Trophoblast cell (in vitro differentiated cells and primary cell): ENCODE measurements at regions not wholly inside any gene's neighbourhood (a gene's known extent, or its start where the extent isn't known, plus 50 kb on each side); places are given as distances from the start of the nearest gene placed in this dataset.

Experiments
- DNase-seq, 2 donors: peaks; one replicate each; pipeline ENCODE4 v3.0.0-alpha.2; 2016
- H2AFZ ChIP-seq: 2 replicates; pipeline ENCODE4 v1.6.1; 2013; ENCODE audit warnings: low read length, moderate library complexity, mild to moderate bottlenecking; ENCODE audit not compliant: insufficient read depth, poor library complexity
- H2AK5ac ChIP-seq: 2 replicates; pipeline ENCODE4 v1.6.1; 2013; ENCODE audit warnings: mild to moderate bottlenecking, low read length
- H2BK120ac ChIP-seq: 2 replicates; pipeline ENCODE4 v1.6.1; 2013; ENCODE audit warnings: low read length, mild to moderate bottlenecking, moderate library complexity; ENCODE audit not compliant: insufficient read depth, poor library complexity
- H2BK12ac ChIP-seq: 2 replicates; pipeline ENCODE4 v1.6.1; 2013; ENCODE audit warnings: mild to moderate bottlenecking, low read length, moderate library complexity
- H2BK5ac ChIP-seq: 2 replicates; pipeline ENCODE4 v1.6.1; 2013; ENCODE audit warnings: low read length, low read depth, moderate library complexity, mild to moderate bottlenecking; ENCODE audit not compliant: poor library complexity
- H3K14ac ChIP-seq: 2 replicates; pipeline ENCODE4 v1.6.1; 2013; ENCODE audit warnings: mild to moderate bottlenecking, low read length
- H3K18ac ChIP-seq: 2 replicates; pipeline ENCODE4 v1.6.1; 2013; ENCODE audit warnings: mild to moderate bottlenecking, low read length
- H3K23ac ChIP-seq: 2 replicates; pipeline ENCODE4 v1.6.1; 2013; ENCODE audit warnings: low read length
- H3K27ac ChIP-seq: 2 replicates; pipeline ENCODE4 v1.5.1; 2013; ENCODE audit warnings: low read depth, mild to moderate bottlenecking, inconsistent platforms, low read length, moderate library complexity
- H3K27me3 ChIP-seq: 2 replicates; pipeline ENCODE4 v1.6.1; 2013; ENCODE audit warnings: inconsistent platforms, mild to moderate bottlenecking, low read length, moderate library complexity; ENCODE audit not compliant: insufficient read depth
- H3K36me3 ChIP-seq, 2 experiments: 1 replicate in 1 of 2; 2 replicates in 1 of 2; pipeline ENCODE4 v1.6.1; 2013; ENCODE audit warnings: low read length in 2 of 2, mild to moderate bottlenecking in 2 of 2, moderate library complexity in 1 of 2; ENCODE audit not compliant: insufficient read depth in 2 of 2, control insufficient read depth in 1 of 2
- H3K4ac ChIP-seq: 2 replicates; pipeline ENCODE4 v1.6.1; 2013; ENCODE audit warnings: low read depth, mild to moderate bottlenecking, low read length, moderate library complexity
- H3K4me1 ChIP-seq, 2 experiments: 1 replicate in 1 of 2; 2 replicates in 1 of 2; pipeline ENCODE4 v1.6.1; 2013; ENCODE audit warnings: low read length in 2 of 2, mild to moderate bottlenecking in 2 of 2, moderate library complexity in 1 of 2; ENCODE audit not compliant: insufficient read depth in 2 of 2, control insufficient read depth in 1 of 2
- H3K4me2 ChIP-seq: 2 replicates; pipeline ENCODE4 v1.6.1; 2013; ENCODE audit warnings: inconsistent platforms, mild to moderate bottlenecking, low read length, moderate library complexity
- H3K4me3 ChIP-seq: 2 replicates; pipeline ENCODE4 v1.5.1; 2013; ENCODE audit warnings: mild to moderate bottlenecking, low read depth, low read length, inconsistent platforms
- H3K79me1 ChIP-seq: one replicate; pipeline ENCODE4 v1.6.1; 2013; ENCODE audit warnings: low read length
- H3K79me2 ChIP-seq: 2 replicates; pipeline ENCODE4 v1.6.1; 2013; ENCODE audit warnings: low read length, mild to moderate bottlenecking; ENCODE audit not compliant: control insufficient read depth, insufficient read depth, poor library complexity
- H3K9ac ChIP-seq: 2 replicates; pipeline ENCODE4 v1.6.1; 2013; ENCODE audit warnings: mild to moderate bottlenecking, low read length
- H3K9me3 ChIP-seq: 2 replicates; pipeline ENCODE4 v1.6.1; 2013; ENCODE audit warnings: low read depth, mild to moderate bottlenecking, control low read depth, inconsistent platforms, low read length; ENCODE audit not compliant: insufficient read depth
- H4K12ac ChIP-seq: 2 replicates; pipeline ENCODE4 v1.6.1; 2013; ENCODE audit warnings: low read depth, mild to moderate bottlenecking, low read length, moderate library complexity
- H4K8ac ChIP-seq: 2 replicates; pipeline ENCODE4 v1.6.1; 2013; ENCODE audit warnings: low read depth, mild to moderate bottlenecking, low read length, moderate library complexity
- H4K91ac ChIP-seq: one replicate; pipeline ENCODE4 v1.6.1; 2013; ENCODE audit warnings: low read depth, mild to moderate bottlenecking, low read length, moderate library complexity
- WGBS: extraction: QIAGEN DNeasy Blood & Tissue Kit; methylation state at CpG from one replicate; pipeline ENCODE4 v1.1.7; 2013; ENCODE audit warnings: missing lambda C conversion rate; ENCODE audit not compliant: insufficient read length, insufficient coverage; ENCODE audit errors: extremely low coverage; 5-methylcytosine and 5-hydroxymethylcytosine counted together

GRCh38 chr10:123413353-123413752 is 252.8 kb upstream of the GPR26 start:
- DNase-seq = no peak
- Histone ChIP-seq H2BK12ac (no peak overlapping the region), H3K9ac (no peak overlapping the region), H3K36me3 (no peaks in the 10 kb centered on the region), H4K12ac (no peak overlapping the region), H2AFZ (no peak overlapping the region), H2AK5ac (no peak overlapping the region), H3K9me3 (no peaks in the 10 kb centered on the region), H3K23ac (no peak overlapping the region), H3K79me2 (no peaks in the 10 kb centered on the region), H3K27ac (no peak overlapping the region), H3K14ac (no peak overlapping the region), H3K18ac (no peak overlapping the region), H3K27me3 (no peaks in the 10 kb centered on the region), H2BK120ac (no peak overlapping the region), H4K8ac (no peak overlapping the region), H4K91ac (no peak overlapping the region), H3K4me3 (no peak overlapping the region), H3K4me2 (no peak overlapping the region), H3K79me1 (no peaks in the 10 kb centered on the region), H2BK5ac (no peak overlapping the region), H3K4ac (no peak overlapping the region), H3K4me1 (no peaks in the 10 kb centered on the region)
- WGBS = no CpG with 5 or more reads among the region's 2 CpGs

DNA sequence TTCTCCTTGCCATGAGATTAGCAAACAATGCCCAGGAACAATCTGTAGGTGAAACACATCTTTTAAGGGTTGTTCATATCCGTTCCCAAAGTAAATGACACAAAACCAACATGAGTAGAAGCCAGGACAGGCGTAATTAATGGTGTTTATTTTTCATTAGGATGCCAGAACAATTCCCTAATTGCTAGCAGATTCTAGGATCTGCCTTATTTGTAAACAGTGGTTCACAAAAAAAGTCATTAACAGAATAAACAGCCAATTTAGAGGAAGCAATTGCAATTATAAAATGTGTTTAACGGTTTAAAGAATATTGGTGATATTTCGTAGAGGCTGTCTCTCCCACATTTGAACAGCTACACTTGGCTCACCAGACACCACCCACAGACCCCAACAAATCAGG is 250.6 kb upstream of the GPR26 start:
- Histone ChIP-seq H2BK120ac (no peak overlapping the region), H4K12ac (no peak overlapping the region), H4K8ac (no peak overlapping the region), H3K79me1 (no peaks in the 10 kb centered on the region), H2BK12ac (no peak overlapping the region), H3K4me2 (no peak overlapping the region), H3K27me3 (no peaks in the 10 kb centered on the region), H3K36me3 (no peaks in the 10 kb centered on the region), H3K14ac (no peak overlapping the region), H3K4me3 (no peak overlapping the region), H3K18ac (no peak overlapping the region), H3K9me3 (no peaks in the 10 kb centered on the region), H2BK5ac (no peak overlapping the region), H3K4me1 (no peaks in the 10 kb centered on the region), H3K4ac (no peak overlapping the region), H3K23ac (no peak overlapping the region), H4K91ac (no peak overlapping the region), H2AK5ac (no peak overlapping the region), H3K27ac (no peak overlapping the region), H3K9ac (no peak overlapping the region), H3K79me2 (no peaks in the 10 kb centered on the region), H2AFZ (no peak overlapping the region)
- DNase-seq = no peak
- no CpG with 5 or more reads among the region's 4 CpGs for WGBS

DNA sequence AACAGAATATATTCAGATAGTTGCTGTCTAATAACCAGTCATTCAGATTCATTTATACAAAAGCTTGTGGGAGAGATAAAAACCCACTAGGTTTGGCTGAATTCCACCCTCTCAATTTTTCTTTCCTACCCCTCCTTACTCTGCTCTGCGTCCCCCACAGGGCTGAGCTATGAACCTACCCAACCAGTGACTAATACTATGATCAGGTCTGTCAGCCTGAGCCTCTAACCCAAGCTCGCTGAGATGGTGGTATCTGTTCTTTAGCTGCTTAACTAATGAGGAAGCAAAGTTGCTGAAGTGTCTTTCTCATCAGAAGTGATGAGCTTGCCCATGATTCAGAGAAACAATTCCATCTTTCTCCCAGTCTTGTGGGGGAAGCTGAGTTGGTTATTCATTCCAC is 248.7 kb upstream of the GPR26 start:
- H2BK12ac ChIP-seq = no peak overlapping the region
- H3K27me3 ChIP-seq = no peaks in the 10 kb centered on the region
- no CpG with 5 or more reads among the region's 2 CpGs for WGBS
- H3K27ac ChIP-seq = no peak overlapping the region
- no peak overlapping the region for H2BK120ac ChIP-seq
- no peaks in the 10 kb centered on the region for H3K79me2 ChIP-seq
- H3K4me3 ChIP-seq = no peak overlapping the region
- H3K18ac ChIP-seq = no peak overlapping the region
- DNase-seq = peak in 1 of 2 donors; percentile 6
- no peaks in the 10 kb centered on the region for H3K36me3 ChIP-seq
- no peak overlapping the region for H3K4ac ChIP-seq
- no peaks in the 10 kb centered on the region for H3K9me3 ChIP-seq
- H2AK5ac ChIP-seq = no peak overlapping the region
- H4K91ac ChIP-seq = no peak overlapping the region
- no peak overlapping the region for H3K4me2 ChIP-seq
- no peaks in the 10 kb centered on the region for H3K79me1 ChIP-seq
- H2AFZ ChIP-seq = no peak overlapping the region
- H2BK5ac ChIP-seq = no peak overlapping the region
- no peak overlapping the region for H3K9ac ChIP-seq
- no peak overlapping the region for H3K14ac ChIP-seq
- no peaks in the 10 kb centered on the region for H3K4me1 ChIP-seq
- H4K8ac ChIP-seq = no peak overlapping the region
- no peak overlapping the region for H4K12ac ChIP-seq
- H3K23ac ChIP-seq = no peak overlapping the region

- Histone ChIP-seq H2BK120ac (no peak overlapping the region), H2BK5ac (no peak overlapping the region), H4K12ac (no peak overlapping the region), H3K4me3 (no peak overlapping the region), H3K18ac (no peak overlapping the region), H3K14ac (no peak overlapping the region), H3K79me2 (no peaks in the 10 kb centered on the region), H3K9me3 (peaks cover 1% of the 10 kb centered on the region), H3K9ac (no peak overlapping the region), H3K23ac (no peak overlapping the region), H3K27me3 (no peaks in the 10 kb centered on the region), H3K27ac (no peak overlapping the region), H3K4ac (no peak overlapping the region), H2AK5ac (no peak overlapping the region), H4K8ac (no peak overlapping the region), H2BK12ac (no peak overlapping the region), H3K79me1 (no peaks in the 10 kb centered on the region), H4K91ac (no peak overlapping the region), H2AFZ (no peak overlapping the region), H3K36me3 (no peaks in the 10 kb centered on the region), H3K4me2 (no peak overlapping the region), H3K4me1 (no peaks in the 10 kb centered on the region)
- no peak for DNase-seq
- WGBS = no CpG with 5 or more reads among the region's 2 CpGs
Measured at GRCh38 chr10:123421461-123421860, 244.7 kb upstream of the GPR26 start.
